KG1 (cell line): ENCODE measurements at regions not wholly inside any gene's neighbourhood (a gene's known extent, or its start where the extent isn't known, plus 50 kb on each side); places are given as distances from the start of the nearest gene placed in this dataset.
"Not testable (repeated sequence)": the region's sequence is repeated elsewhere in the genome, so short reads cannot be mapped to it uniquely, and the experiment has no call there.

Experiments used
- DNase-seq: peaks from one replicate; lab custom pipeline; 2025; lab: John Stamatoyannopoulos, UW

GRCh38 chr18:78790960-78791359 is 188.7 kb upstream of the SALL3 start:
- DNase-seq: no peak

- DNase-seq: no peak
Measured at GRCh38 chr18:78792094-78792493, 187.5 kb upstream of the SALL3 start.

GRCh38 chr18:78792736-78793135 is 186.9 kb upstream of the SALL3 start:
- DNase-seq: no peak

GRCh38 chr18:78793313-78794070 is 186.1 kb upstream of the SALL3 start:
- no peak for DNase-seq

GRCh38 chr18:78794071-78794430 is 185.6 kb upstream of the SALL3 start:
- no peak for DNase-seq

- no peak for DNase-seq
Measured at GRCh38 chr18:78796693-78797455, 182.7 kb upstream of the SALL3 start.

- DNase-seq: no peak
Measured at GRCh38 chr18:78797499-78797898, 182.1 kb upstream of the SALL3 start.

GRCh38 chr18:78798402-78799175 is 181.0 kb upstream of the SALL3 start:
- no peak for DNase-seq

GRCh38 chr18:78799382-78800089 is 180.1 kb upstream of the SALL3 start:
- DNase-seq: no peak

- DNase-seq: not testable (repeated sequence)
Measured at GRCh38 chr18:78800102-78800851, 179.3 kb upstream of the SALL3 start.

- DNase-seq: no peak
Measured at GRCh38 chr18:78801011-78801410, 178.6 kb upstream of the SALL3 start.

GRCh38 chr18:78803104-78803503 is 176.5 kb upstream of the SALL3 start:
- no peak for DNase-seq

- no peak for DNase-seq
Measured at GRCh38 chr18:78804206-78805030, 175.2 kb upstream of the SALL3 start.

- DNase-seq: no peak
Measured at GRCh38 chr18:78805840-78806239, 173.8 kb upstream of the SALL3 start.

GRCh38 chr18:78807668-78808067 is 171.9 kb upstream of the SALL3 start:
- DNase-seq: no peak

- no peak for DNase-seq
Measured at GRCh38 chr18:78809845-78810244, 169.8 kb upstream of the SALL3 start.

GRCh38 chr18:78810706-78811105 is 168.9 kb upstream of the SALL3 start:
- no peak for DNase-seq

GRCh38 chr18:78812067-78812466 is 167.6 kb upstream of the SALL3 start:
- DNase-seq: no peak

- no peak for DNase-seq
Measured at GRCh38 chr18:78813156-78813555, 166.5 kb upstream of the SALL3 start.

- DNase-seq: no peak
Measured at GRCh38 chr18:78813936-78814710, 165.5 kb upstream of the SALL3 start.
